GM18909 (cell line): ENCODE measurements at regions not wholly inside any gene's neighbourhood (a gene's known extent, or its start where the extent isn't known, plus 50 kb on each side); places are given as distances from the start of the nearest gene placed in this dataset.

Experiments
- ATAC-seq: cut with Tn5 transposase; IDR thresholded peaks from one replicate; pipeline ENCODE4 v1.9.1; 2021; ENCODE audit warnings: mild to moderate bottlenecking; ENCODE audit not compliant: unreplicated experiment, poor library complexity

- ATAC-seq: no peak
Observed at GRCh38 chr22:47817380-47817779, 1054.9 kb downstream of the TBC1D22A start.

DNA sequence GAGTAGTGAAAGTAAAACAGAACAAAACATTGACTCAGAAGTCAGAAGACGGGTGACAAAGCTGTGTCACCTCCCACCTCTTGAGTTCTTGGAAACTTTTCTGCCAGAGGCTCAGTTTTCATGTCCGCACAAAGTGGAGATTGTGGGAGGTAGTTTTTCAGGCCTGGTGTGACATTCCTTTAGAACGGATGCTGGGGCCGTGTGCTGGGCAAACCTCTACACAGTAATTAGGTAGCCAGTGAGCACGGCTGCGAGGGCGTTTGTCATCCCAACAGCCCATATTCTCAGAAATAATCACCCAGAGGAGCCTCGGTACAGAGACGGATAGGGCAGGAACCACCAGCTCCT, 1054.4 kb downstream of the TBC1D22A start:
- ATAC-seq: no peak

GRCh38 chr22:47816121-47816862, 1053.8 kb downstream of the TBC1D22A start:
- no peak for ATAC-seq

DNA sequence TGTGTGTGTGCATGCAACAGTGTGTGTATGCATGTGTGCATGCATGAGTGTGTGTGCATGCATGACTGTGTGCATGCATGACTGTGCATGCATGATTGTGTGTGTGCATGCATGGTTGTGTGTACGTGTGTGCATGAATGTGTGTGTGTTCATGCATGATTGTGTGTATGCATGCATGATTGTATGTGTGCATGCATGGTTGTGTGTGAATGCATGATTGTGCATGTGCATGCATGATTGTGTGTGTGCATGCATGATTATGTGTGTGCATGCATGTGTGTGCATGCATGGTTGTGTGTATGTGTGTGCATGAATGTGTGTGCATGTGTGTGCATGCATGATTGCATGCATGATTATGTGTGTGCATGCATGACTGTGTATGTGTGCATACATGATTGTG, 1052.0 kb downstream of the TBC1D22A start:
- no peak for ATAC-seq

DNA sequence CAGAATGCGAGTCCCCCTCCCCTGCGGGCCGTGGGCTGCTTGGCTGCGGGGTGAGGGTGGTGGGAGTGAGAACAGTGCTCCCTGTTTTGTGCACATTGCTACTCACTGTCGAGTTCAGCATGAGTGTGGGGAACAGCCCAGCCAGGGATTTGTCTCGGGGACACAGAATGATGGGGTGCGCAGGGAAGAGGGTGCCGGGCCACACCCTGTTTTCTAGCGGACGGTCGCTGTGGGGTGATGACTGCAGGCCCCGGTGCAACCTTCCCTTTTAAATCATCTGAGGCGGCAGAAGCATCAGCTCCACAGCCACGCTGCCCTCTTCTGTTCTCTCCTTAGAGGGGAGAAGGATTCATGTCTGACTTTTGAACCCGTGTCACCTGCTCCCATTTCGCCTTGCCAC, 1051.2 kb downstream of the TBC1D22A start:
- ATAC-seq: no peak

- no peak for ATAC-seq
Observed at GRCh38 chr22:47811971-47812370, 1049.5 kb downstream of the TBC1D22A start.

DNA sequence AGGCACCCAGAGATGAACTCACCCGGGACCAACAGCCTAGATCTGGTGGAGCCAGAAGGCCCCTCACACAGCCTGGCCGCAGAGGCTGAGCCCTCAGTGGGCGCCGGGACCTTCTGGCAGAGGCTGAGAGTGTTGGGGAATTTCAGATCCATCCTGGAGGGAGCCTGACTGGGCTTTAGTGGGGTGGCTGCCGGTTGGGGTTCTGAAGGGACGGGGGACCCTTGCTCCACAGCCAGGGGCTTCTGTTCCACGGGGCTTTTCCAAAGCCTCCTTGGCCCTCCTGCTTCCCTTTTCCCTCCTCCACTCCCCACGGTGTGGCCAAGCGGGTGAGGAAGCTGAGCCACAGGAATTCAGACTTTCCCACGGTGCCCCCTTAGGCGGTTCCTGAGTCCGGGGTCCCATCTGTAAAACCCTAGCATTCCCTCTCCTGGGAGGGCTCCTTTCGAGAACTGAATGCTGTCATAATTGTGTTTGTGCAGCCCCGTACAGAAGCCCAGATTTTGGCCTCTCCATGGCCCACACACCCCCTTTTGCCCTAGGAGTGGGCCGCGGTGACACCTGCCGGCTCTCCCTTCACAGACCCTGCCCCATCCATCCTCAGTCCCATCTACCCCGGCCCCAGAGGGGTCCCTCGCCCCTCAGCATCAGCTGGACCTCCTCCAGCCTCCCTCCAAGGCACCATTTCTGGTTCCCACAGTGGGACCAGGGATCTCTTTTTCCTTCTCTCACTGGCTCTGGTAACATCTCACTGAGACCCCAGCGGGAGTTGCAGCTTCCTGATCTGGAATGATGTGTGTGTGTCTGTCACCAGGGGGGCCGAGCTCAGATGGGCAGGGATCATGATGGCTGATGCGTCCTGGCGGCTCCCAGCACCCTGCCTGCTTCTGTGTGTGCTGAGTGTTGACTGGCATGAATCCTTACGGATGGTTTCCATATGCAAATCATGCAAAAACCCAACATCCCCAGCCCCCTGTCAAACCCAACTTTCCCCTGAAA, 1048.4 kb downstream of the TBC1D22A start:
- ATAC-seq: no peak

DNA sequence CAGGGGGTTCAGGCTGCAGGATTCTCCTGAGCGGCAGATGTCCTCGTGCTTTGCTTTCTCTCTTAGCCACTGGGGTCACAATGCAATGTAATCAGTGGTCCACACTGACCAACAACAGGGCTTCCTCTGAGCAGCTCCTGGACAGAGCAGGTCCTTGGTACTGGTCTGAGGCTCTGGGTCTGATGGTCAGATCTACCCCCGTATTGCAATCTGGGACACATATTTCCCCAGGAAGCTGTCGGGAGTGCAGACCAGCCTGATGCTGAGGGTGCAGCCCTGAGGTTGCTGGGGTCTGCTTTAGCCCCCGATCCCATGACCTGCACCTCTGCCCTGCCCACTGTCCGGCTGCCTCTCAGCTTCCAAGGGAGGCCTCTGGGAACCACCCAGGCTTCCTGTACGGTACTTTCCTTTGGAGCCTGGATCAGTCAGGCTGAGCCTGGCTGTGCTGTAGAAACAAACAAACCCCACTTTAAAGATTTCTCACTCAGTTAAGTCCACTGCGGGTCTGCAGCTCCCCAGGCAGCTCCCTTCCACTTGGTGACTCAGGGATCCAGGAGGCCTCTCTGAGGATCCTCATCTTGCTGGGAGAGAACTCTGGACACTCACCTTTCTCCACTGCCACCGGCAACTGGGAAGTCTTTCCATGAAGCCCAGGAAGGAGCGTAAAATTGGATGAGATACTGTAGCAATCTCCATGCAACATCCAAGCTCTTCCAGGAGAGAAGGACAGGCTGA, 1046.6 kb downstream of the TBC1D22A start:
- ATAC-seq: no peak

DNA sequence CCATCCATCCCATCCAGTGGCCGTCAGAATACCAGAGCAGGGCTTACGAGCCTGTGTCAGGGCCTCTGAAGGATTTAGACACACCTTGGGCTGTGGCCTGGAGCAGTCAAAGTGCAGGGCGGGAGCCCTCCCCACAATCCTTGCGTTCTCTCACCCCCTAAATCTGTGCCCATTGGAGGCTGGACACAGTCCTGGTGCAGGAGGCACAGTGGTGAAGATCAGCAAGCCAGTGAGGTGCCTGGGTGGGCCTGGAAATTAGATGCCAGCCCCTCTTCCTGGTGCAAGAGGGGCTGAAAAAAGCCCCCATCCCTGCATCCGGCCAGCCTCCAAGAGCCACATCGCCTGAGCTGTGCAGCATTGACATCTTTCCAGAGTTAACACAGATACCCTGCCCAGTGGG, 1045.8 kb downstream of the TBC1D22A start:
- ATAC-seq: no peak

- ATAC-seq: no peak
Observed at GRCh38 chr22:47807506-47807905, 1045.1 kb downstream of the TBC1D22A start.

- no peak for ATAC-seq
Observed at GRCh38 chr22:47806894-47807293, 1044.4 kb downstream of the TBC1D22A start.

GRCh38 chr22:47805394-47805935, 1043.0 kb downstream of the TBC1D22A start:
- no peak for ATAC-seq

GRCh38 chr22:47804281-47804680, 1041.8 kb downstream of the TBC1D22A start:
- no peak for ATAC-seq

DNA sequence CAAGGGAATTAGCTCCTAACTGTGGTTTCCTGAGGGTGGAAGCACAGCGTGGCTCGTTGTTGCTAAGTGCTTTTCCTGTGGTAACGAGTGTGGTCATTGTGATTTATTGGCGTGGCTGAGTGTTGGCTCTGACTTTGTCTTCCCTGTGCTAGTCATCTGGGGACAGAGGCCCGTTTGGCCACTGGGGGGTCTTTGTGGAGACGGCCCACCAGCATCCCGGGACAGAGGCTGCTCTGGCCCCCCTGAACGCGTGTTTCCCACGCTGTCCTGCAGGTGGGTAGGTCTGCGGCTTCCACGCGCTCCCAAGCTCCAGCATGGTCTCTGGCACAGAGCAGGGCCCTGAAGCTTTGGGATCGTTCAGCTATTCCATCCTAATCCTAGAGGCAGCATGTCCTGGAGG, 1040.0 kb downstream of the TBC1D22A start:
- no peak for ATAC-seq

GRCh38 chr22:47801541-47802245, 1039.2 kb downstream of the TBC1D22A start:
- no peak for ATAC-seq

- ATAC-seq: no peak
Observed at GRCh38 chr22:47798229-47798628, 1035.8 kb downstream of the TBC1D22A start.

GRCh38 chr22:47797342-47797945, 1035.0 kb downstream of the TBC1D22A start:
- ATAC-seq: no peak

GRCh38 chr22:47796128-47796908, 1033.9 kb downstream of the TBC1D22A start:
- no peak for ATAC-seq
